Renal cortical epithelial cell (primary cell): ENCODE measurements at regions not wholly inside any gene's neighbourhood (a gene's known extent, or its start where the extent isn't known, plus 50 kb on each side); places are given as distances from the start of the nearest gene placed in this dataset.

Source experiments
- DNase-seq: peaks from one replicate; pipeline ENCODE4 v3.0.0-alpha.2; 2011; ENCODE audit warnings: low read depth

DNA sequence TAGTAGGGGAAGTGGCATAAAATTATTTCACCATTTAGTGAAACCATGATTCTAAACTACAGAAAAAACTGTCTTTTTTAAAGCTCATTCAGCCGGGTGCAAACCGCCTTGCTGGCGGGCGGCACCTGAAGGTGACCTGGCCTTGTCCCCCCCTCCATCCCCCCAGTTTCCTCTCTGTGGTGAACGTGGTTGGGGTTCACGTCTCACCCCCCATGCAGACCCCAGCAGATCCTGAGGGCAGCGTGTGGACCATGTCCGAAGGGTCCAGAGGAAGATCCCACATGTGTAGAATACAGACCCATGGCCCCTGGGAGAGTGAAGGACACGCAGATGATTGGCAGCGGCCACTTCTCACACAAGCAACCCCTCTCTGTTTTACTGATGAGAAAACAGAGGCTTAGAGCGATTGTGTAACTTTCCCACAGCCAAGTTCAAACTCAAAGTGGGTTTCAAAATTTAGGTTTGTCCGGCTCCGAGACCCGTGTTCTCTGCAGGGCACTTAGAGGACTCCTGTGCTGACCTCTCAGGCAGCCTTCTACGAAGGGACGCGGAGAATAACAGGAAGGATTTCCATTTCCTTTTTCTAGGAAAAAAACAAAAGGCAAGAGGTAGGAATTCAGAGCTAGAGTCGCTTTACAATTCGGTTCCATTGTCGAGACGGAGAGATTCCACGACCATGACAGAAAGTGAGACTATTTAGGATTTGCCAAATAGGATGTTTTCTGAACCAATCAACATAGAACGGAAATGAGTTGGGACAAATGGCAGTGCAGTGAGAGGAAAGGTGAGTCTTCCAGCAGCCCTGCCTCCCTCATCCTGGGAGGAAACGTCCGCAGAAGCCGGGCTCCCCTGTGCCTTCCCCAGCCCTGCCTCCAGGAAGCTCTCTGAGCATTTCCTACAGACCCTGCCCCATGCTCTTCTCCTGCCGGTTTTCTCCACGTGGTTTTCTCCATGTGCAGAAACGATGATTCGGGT lies 67.6 kb upstream of the PITRM1 start:
- no peak for DNase-seq

DNA sequence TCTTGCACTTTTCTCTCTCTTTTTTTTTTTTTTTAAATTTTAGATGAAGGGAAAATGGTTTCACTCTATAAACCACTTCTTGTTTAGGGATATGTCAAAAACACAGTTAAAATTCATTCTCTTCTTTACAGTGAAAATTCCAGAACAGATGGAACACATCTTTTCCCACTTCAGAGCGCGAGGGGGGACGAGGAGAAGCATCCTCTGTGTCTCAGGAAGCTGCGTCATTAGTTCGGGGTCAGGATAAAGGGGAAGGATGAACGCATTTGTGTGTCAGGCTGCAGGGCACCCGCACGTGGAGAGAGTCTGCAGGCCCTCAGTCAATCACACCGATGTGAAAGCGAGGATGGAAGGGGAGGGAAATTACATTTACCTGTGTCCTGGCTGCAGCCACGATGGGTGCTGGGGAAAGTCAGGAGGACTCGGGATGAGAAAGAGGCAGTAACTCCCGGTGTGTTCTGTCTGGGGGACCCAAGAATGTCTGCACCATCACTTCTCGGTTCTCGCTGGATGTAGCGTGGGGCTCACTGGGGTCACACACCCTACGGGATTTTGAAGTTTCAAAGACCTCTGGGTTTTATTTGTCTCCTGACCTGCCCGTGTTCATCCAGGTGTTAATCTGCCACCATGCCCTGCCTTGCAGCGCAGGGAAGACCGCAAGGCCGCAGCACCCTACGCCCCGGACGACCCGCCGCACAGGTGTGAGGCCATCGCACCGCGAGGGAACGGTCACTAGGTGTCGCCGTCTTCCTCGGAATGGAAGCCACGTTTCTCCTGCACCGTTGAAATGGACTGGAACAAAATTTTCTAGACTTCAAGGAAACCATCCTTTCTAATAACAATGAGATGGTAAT lies 66.7 kb upstream of the PITRM1 start:
- peak; percentile 66 for DNase-seq

DNA sequence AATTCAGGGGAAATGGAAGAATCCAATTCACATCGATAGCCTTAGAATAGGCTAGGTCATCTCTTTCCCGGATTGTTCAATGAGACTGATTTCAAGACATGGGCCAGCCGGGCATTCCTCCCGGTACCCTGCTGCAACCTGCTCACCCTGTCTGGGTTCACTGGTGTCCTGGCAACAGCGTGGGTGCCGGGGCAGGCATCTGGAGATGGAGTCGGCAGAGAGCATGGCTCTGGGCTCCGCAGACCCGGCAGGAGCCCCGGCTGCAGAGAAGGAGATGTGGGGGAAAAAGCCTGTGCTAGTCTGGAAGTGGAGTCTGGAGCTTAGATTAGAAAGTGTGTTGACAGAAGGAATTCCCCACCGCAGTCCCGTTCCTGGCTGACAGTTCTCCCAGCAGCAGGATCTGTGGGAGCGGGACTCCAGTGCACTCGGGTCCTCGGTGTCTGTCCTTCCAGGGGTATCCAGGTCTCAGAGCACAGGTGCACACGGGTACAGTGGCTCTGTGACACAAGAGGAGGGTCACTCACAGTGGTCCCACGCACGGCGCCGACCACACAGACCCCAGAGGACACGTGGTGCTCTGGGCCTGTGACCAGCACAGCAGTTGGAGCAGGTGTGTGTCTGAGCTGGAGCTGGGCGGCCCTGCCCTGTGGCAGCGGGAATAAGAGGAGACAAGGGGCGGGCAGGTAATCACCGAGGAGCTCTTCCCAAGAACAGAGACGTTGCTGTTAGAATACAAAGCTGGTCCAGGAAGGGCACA lies 65.7 kb upstream of the PITRM1 start:
- no peak for DNase-seq

DNA sequence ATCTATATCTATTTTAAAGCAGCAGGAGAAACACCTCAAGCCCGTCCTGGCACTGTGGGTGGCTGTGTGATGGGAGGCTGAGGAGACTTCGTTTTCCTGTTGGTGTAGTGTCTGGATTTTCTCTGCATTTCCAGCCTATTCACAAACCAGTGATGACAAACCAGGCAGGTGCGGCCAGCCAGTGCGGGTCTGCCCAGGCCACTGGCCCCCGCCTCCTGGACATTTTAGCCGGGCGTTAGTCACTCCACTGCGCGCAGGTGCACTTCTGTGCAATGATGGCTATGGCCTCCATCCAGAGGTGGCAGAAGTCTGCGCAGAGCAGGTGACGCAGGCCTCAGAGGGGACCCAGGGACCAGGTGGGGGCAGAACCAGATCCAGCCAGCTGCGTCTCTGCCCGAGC lies 64.9 kb upstream of the PITRM1 start:
- no peak for DNase-seq

DNA sequence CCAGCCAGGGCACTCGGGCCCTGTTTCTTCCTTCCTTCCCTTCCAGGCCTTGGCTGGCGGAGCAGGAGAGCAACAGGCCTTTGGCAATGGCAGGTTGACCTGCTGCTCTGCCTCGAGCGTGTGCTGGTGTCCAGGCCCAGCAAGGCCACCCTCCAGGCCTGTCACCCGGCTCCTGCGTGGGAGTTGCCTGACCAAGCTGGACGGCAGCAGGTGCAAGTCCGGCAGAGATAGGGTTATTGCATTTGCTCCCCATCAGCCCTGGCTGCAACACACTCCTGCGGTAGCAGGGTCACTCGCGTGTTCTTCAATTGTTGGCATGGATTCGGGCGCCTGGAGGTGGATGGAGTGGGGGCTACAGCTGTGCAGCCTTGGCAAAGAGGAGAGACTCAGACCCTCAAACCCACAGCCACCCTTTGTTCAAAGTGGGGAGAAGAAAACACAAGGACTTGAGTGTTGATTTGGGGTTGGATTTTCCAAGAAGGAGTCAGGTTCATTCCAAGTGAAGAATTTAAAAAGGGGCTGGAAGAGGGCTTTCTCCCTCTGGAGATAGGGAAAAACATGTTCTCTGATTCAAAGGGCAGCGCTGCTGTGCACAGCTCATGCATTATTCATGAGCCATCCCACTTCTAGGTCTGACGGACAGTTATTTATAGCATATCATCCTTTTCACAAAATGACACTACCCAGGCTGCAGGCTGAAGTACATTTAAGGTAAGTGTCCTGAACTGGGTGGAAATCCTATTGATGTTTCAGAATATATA lies 64.2 kb upstream of the PITRM1 start:
- no peak for DNase-seq

DNA sequence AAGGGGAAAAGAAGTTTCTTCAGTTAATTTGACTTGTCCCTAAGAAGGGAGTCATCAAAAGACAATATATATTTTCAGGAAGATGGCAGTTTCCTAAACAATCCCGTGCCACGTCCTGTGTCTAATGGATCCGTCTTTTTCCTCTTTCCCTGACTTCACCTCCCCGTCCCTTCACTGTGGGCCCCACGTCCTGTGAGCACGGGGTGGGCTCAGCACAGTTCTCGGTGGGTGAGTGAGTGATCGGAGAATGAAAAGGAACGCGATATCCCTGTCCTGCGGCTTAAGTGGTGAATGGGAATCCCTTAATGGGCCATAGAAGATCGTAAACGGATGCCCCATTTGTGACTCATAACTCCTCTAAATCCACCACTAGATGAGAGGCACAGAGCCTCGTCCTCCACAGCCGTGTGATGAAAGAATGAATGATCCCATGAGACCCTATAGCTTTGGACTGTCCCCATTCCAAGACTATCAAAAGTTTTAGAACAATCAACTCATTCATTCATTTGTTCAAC lies 63.5 kb upstream of the PITRM1 start:
- DNase-seq = no peak

DNA sequence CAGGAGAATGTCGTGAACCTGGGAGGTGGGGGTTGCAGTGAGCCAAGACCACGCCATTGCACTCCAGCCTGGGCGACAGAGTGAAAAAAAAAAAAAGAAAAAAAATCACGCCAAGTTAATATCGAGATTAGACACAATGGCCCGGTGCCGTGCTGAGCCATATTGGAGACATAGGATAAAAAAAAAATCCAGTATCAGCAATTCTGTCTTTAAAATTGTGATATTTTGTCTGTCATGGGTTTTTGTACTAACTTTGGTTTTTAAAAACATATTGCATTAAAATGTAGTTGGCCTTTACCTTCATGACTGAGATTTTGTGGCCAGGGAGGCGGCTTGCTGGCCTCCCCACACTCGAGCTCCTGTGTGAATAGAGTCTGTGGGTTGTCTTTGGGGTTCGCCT lies 62.8 kb upstream of the PITRM1 start:
- DNase-seq = no peak

DNA sequence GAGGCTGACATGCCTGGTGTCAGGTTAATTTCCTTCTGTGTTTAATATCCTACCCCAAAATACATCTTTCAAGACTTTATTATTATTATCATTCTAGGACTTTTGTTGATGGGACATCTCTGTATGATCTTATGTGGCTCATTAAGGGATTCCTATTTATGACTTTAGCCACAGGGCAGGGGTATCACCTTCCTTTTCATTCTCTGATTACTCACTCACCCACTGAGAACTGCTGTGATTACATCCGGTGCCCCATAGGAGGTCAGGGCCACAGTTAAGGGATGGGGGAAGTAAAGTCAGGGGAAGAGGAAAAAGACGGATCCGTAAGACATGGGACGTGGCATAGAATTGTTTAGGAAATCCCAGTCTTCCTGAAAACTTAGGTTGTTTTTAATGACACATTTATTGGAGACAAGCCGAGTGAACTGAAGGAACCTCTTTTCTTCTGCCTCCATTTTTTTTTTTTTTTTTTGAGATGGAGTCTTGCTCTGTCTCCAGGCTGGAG lies 61.0 kb upstream of the PITRM1 start:
- DNase-seq = no peak

DNA sequence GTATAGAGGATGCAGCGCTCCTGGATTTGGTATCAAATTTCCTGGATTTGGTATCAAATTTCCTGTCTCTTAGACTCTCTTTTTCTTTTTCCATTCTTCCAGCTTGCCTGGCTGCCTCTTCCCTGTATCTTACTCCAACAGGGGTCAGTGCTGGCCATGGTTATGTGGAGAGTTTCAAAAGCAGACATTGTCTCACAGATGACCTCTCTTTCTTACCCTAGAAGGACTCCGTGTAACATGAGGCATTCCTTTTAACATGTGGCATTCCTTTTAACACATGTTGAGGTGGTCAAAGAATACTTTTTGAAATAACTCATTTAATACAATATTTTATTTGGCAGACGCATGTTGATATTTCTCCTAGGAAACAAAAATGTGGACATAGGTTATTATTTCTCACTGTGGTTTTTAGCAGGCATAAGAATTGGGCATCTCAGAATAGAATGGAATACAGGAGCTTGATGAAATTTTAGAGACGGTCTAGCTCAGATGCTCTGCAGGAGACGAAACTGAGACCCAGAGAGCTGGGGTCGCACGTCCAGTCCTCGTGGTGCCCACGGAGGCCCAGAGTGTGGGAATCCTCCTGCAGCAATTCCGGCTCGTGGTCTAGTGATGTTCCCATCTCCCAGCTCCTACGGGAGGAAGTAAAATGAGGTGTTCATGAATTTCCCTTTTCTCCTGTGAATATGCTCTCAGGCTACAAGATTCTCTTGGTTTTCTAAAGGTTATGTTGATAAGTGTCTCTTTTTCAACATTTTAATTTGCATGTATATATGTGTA lies 59.6 kb upstream of the PITRM1 start:
- no peak for DNase-seq

DNA sequence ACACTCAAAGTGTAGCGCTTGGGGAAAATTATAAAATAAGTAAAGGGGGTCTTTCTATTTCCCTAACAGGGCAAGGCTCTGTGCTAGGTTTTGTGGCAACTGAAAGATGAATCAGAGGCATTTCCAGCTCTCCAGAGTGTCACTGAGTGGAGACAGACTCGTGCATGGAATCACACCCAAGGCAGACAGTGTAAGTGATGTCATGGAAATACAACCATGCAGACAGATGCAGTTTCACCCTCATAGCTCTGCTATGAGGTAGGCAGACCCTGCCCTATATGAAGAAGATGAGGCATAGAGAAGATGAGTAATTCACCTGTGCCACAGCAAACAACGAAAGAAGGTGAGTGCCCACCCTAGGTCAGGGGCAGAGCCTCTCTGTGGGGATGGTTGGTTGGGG lies 57.2 kb upstream of the PITRM1 start:
- peak; percentile 16 for DNase-seq

DNA sequence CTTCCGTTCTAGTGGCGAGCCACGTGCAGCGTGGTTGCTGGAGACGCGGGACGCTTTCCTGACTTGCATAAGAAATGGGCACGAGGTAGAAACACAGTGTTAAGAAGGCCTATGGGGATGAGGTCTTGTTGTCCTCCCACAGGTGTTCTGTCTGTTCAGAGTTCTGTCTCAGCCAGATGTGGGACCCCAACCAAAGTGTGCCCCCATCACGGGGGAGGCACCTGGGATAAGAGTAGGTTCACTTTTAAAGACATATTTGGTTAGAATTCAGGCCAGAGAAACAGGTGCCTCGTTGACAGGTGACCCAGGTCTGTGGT lies 56.0 kb upstream of the PITRM1 start:
- no peak for DNase-seq

DNA sequence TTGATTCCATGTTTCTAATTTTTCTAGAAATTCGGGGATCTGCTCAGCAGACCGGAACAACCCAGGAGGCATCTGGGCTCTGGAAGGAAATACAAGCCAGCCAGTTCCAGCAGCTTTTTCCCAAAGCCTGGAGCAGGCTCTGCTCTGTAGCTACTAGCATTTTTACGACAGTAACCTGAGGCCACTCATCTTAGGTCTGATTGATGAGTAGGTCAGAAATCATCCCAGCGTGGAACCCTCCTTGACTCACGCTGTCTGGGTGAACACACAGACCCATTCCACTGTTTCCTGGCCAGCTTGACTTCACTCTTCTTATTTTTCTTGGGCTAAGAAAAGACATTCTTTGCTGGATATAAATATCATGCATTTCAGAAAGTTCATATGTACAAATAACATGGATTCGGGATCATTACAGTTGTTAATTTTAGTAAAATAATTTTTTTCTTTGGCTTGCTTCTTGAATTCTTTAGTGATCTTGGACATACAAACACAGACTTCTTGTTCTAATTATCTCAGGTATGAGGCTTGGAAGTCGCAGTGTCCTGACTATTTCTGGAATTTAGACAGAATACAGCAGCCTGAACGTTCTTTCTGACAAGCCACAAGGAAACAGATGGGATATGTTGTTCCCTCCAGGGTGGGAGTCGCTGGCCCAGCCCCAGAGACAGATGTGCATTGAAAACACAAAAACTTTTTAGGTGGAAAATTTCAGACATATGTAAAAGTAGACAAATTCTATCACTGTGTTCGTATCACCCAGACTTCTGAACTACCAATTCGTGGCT lies 54.6 kb upstream of the PITRM1 start:
- DNase-seq = peak; percentile 90

DNA sequence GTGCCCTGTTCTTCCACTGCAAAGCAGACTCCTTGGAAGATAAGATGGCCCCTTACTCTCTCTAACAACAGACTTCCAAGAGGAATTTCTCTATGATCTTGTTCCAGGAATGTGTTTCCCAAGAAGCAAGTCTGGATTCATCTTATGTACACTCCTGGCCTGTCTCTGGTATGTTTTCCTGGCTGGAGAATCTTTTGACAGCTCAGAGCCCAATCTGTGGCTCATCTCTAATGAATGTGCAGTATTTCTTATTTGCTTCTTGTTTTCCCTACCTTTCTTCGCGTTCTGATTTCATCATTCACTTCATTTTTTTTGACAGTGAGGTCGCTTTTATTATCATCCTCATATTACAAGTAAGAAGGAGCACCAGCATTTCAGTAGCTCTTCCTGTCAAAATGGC lies 53.0 kb upstream of the PITRM1 start:
- peak; percentile 59 for DNase-seq

DNA sequence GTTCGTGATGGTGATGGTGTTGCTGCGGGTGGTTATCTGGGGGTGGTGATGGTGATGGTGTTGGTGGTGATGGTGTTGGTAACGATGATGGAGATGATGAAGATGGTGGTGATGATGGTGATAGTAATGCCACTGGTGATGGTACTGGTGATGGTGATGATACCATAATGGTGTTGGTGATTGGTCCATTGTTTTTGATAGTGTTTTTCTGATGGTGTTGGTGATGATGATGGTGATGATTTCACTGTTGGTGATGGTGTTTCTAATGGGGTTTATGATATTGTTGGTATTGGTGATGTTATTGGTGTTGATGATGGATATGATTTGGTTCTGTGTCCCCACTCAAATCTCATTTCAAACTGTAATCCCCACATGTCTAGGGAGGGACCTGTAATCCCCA lies 51.7 kb upstream of the PITRM1 start:
- no peak for DNase-seq

DNA sequence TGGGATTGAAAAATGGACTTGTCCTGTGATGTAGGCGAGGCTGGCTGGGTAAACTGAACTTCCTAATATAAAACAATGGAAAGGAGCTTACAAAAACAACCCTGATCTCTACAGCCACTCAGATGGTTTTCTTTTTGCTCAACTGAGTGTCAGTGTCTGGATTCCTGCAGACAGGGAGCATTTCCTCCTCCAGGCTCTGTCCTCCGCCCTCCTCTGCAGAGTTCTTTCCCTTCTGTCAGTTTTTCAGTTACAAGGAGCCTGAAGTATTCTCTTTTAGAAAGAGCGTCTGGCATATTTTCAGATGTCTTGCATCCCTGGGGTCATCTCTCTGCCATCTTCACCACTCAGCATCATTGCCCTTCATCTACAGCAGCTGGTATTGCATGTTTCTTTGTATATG lies 50.0 kb upstream of the PITRM1 start:
- no peak for DNase-seq
